HL-60 (cell line): ENCODE measurements at regions not wholly inside any gene's neighbourhood (a gene's known extent, or its start where the extent isn't known, plus 50 kb on each side); places are given as distances from the start of the nearest gene placed in this dataset.

ENCODE experiments used
- DNase-seq, 2 experiments: peaks; one replicate each; pipeline ENCODE4 v3.0.0-alpha.2; 2010 to 2020; ENCODE audit warnings: low read depth in 1 of 2, low spot score in 1 of 2
- H3K27ac ChIP-seq: fragments of 250-450 bp; sonication (Bioruptor Pico); replicated peaks from 2 replicates; pipeline ENCODE4 v1.5.1; 2020; ENCODE audit warnings: mild to moderate bottlenecking, moderate library complexity
- H3K27me3 ChIP-seq: fragments of 250-450 bp; sonication (Bioruptor Pico); 2 replicates; pipeline ENCODE4 v1.5.1; 2021; ENCODE audit warnings: mild to moderate bottlenecking, moderate library complexity; ENCODE audit not compliant: insufficient read depth, poor library complexity, severe bottlenecking
- H3K4me3 ChIP-seq: replicated peaks from 2 replicates; pipeline ENCODE4 v1.5.1; 2011; ENCODE audit warnings: mild to moderate bottlenecking, control low read depth, low read length; ENCODE audit not compliant: insufficient read depth
- GABPA ChIP-seq: IDR thresholded peaks from 2 replicates; pipeline ENCODE4 v1.6.1; 2012; ENCODE audit warnings: low read depth
- POLR2AphosphoS5 ChIP-seq: IDR thresholded peaks from 2 replicates; pipeline ENCODE4 v1.6.1; 2012; ENCODE audit warnings: low read depth
- SPI1 ChIP-seq: IDR thresholded peaks from 2 replicates; pipeline ENCODE4 v1.6.1; 2012; ENCODE audit warnings: low read depth, mild to moderate bottlenecking, borderline replicate concordance
- TF ChIP-seq, protein P1 (sequence below): IDR thresholded peaks from 2 replicates; pipeline ENCODE4 v1.6.1; 2012; ENCODE audit warnings: low read depth; ENCODE audit not compliant: insufficient replicate concordance
- TF ChIP-seq, protein P2 (sequence below): IDR thresholded peaks from one replicate; pipeline ENCODE4 v1.5.1; 2011; ENCODE audit warnings: low read length, control low read depth, inconsistent platforms; ENCODE audit not compliant: insufficient read depth

DNA sequence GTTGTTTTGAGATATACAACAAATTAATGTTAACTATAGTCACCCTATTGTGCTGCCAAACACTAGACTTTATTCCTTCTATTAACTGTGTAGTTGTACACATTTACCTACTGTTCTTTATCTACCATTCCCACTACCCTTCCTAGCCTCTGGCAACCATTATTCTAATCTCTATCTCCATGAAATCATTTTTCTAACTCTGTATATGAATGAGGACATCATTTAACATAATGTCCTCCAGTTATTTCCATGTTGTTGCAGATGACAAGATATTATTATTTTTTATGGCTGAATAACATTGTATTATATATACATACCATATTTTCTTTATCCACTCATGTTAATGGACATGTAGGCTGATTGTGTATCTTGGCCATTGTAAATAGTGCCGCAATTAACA is 366.3 kb downstream of the TBX15 start:
- Histone ChIP-seq H3K4me3 (no peak overlapping the region), H3K27ac (no peak overlapping the region), H3K27me3 (no peaks in the 10 kb centered on the region)
- no peak for DNase-seq
- TF ChIP-seq GABPA: no peak
- TF ChIP-seq, protein P1, sequence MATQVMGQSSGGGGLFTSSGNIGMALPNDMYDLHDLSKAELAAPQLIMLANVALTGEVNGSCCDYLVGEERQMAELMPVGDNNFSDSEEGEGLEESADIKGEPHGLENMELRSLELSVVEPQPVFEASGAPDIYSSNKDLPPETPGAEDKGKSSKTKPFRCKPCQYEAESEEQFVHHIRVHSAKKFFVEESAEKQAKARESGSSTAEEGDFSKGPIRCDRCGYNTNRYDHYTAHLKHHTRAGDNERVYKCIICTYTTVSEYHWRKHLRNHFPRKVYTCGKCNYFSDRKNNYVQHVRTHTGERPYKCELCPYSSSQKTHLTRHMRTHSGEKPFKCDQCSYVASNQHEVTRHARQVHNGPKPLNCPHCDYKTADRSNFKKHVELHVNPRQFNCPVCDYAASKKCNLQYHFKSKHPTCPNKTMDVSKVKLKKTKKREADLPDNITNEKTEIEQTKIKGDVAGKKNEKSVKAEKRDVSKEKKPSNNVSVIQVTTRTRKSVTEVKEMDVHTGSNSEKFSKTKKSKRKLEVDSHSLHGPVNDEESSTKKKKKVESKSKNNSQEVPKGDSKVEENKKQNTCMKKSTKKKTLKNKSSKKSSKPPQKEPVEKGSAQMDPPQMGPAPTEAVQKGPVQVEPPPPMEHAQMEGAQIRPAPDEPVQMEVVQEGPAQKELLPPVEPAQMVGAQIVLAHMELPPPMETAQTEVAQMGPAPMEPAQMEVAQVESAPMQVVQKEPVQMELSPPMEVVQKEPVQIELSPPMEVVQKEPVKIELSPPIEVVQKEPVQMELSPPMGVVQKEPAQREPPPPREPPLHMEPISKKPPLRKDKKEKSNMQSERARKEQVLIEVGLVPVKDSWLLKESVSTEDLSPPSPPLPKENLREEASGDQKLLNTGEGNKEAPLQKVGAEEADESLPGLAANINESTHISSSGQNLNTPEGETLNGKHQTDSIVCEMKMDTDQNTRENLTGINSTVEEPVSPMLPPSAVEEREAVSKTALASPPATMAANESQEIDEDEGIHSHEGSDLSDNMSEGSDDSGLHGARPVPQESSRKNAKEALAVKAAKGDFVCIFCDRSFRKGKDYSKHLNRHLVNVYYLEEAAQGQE: no peak
- no peak for TF ChIP-seq POLR2AphosphoS5
- TF ChIP-seq, protein P2, sequence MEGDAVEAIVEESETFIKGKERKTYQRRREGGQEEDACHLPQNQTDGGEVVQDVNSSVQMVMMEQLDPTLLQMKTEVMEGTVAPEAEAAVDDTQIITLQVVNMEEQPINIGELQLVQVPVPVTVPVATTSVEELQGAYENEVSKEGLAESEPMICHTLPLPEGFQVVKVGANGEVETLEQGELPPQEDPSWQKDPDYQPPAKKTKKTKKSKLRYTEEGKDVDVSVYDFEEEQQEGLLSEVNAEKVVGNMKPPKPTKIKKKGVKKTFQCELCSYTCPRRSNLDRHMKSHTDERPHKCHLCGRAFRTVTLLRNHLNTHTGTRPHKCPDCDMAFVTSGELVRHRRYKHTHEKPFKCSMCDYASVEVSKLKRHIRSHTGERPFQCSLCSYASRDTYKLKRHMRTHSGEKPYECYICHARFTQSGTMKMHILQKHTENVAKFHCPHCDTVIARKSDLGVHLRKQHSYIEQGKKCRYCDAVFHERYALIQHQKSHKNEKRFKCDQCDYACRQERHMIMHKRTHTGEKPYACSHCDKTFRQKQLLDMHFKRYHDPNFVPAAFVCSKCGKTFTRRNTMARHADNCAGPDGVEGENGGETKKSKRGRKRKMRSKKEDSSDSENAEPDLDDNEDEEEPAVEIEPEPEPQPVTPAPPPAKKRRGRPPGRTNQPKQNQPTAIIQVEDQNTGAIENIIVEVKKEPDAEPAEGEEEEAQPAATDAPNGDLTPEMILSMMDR: no peak
- no peak for TF ChIP-seq SPI1

DNA sequence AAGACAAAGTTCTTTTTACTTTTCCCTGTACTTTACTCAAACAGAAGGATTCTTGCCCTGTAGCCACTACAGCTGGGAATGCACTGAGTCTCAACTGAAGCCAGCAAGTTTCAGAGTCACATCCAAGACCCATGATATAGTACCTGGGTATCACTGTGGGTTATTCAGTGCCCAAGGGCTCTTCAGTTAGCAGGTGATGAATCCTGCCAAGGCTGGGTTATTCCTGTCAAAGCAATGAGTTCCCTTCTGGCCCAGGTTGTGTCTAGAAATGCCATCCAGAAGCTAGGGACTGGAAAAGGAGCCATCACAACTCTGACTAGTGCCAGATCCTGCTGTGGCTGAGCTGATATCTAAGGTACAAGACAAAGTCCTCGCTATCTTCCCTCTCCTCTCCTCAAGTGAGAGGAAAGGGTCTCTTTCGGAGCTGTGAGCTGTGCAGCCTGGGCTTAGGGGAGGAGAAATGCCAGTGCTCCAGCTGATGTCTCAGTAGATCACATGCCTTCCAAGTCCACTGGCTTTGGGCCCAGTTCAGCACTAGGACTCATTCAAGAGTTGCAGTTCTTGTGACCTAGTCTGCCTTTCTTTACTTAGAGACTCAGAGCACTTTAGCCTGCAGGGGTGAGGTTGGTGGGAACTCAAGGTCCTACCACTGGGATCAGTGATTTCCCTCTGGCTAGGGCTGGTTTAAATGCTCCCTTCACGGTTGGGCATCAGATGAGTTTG is 369.4 kb downstream of the TBX15 start:
- Histone ChIP-seq H3K27ac (no peak overlapping the region), H3K27me3 (no peaks in the 10 kb centered on the region), H3K4me3 (no peak overlapping the region)
- no peak for DNase-seq
- TF ChIP-seq, protein P2: no peak
- TF ChIP-seq GABPA (no peak), SPI1 (no peak), POLR2AphosphoS5 (no peak)
- TF ChIP-seq, protein P1: no peak

DNA sequence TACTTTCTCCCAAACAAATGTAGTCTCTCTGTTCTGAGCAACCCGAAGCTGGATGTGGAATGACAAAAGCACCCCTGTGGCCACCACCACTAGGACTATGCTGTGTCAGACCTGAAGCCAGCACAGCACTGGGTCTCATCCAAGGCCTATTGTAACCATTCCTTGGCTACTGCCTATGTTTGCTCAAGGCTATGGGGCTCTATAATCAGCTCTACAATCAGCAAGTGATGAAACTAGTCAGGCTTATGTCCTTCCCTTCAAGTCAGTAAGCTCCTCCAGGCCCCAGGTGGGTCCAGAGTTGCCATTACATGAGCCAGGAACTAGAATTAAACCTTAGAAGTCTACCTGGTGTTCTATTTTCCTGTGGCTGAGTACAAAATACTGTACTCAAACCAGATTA is 370.2 kb downstream of the TBX15 start:
- TF ChIP-seq SPI1 (no peak), POLR2AphosphoS5 (no peak), GABPA (no peak)
- Histone ChIP-seq H3K27ac (no peak overlapping the region), H3K27me3 (no peaks in the 10 kb centered on the region), H3K4me3 (no peak overlapping the region)
- no peak for DNase-seq

DNA sequence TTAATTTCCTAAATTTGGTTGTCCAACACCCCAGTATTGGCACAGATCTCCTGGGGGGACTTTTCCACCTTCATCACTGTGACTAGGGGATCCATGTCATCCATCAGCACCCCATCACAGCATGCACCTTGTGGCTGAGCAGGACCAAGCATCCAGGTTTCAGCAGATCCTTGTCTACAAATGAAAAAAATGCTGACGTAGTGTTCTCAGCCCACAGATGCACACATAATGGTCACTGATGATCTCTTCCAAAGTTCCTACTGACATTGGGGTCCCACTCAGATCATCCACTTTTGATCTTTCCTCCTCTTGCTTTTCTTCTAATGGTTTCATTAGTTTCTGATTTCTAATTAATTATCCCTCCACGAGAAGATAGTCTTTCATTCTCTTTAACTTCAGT is 373.1 kb downstream of the TBX15 start:
- TF ChIP-seq, protein P1: no peak
- no peak for TF ChIP-seq SPI1
- TF ChIP-seq GABPA: no peak
- no peak for TF ChIP-seq POLR2AphosphoS5
- TF ChIP-seq, protein P2: no peak
- Histone ChIP-seq H3K27ac (no peak overlapping the region), H3K4me3 (no peak overlapping the region), H3K27me3 (no peaks in the 10 kb centered on the region)
- DNase-seq: no peak
